22Rv1 (cell line): ENCODE measurements at regions not wholly inside any gene's neighbourhood (a gene's known extent, or its start where the extent isn't known, plus 50 kb on each side); places are given as distances from the start of the nearest gene placed in this dataset.

Experiments
- H3K27ac ChIP-seq: fragments of 450-650 bp; 2 replicates; pipeline ENCODE4 v1.5.1; 2017
- ZFX ChIP-seq: fragments of 450-650 bp; IDR thresholded peaks from 2 replicates; pipeline ENCODE4 v1.6.1; 2017; ENCODE audit warnings: antibody characterized with exemption, borderline replicate concordance
- TF ChIP-seq, protein P1 (sequence below): fragments of 450-650 bp; IDR thresholded peaks from 2 replicates; pipeline ENCODE4 v1.5.1; 2017; ENCODE audit warnings: mild to moderate bottlenecking

DNA sequence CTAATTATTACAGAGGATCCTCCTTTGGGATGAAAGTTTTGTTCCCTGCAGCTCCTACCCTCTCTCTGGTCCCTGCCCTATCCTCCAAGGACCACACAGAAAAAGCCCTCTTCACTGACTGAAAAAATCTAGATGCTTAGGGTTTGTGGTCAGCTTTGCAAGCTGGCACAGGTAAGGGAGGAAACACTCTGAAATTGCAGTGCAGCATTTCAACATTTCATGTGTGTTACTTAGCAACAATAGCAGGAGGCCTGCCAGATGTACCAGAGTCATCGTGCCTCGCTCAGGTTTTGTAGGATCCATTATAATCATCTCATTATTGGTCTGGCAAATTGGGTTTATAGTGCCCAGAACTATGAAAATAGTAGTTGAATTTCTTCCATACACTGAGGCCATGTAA is 109.5 kb downstream of the PALM2AKAP2 start:
- H3K27ac ChIP-seq, result no peak overlapping the region
- TF ChIP-seq, protein P1, sequence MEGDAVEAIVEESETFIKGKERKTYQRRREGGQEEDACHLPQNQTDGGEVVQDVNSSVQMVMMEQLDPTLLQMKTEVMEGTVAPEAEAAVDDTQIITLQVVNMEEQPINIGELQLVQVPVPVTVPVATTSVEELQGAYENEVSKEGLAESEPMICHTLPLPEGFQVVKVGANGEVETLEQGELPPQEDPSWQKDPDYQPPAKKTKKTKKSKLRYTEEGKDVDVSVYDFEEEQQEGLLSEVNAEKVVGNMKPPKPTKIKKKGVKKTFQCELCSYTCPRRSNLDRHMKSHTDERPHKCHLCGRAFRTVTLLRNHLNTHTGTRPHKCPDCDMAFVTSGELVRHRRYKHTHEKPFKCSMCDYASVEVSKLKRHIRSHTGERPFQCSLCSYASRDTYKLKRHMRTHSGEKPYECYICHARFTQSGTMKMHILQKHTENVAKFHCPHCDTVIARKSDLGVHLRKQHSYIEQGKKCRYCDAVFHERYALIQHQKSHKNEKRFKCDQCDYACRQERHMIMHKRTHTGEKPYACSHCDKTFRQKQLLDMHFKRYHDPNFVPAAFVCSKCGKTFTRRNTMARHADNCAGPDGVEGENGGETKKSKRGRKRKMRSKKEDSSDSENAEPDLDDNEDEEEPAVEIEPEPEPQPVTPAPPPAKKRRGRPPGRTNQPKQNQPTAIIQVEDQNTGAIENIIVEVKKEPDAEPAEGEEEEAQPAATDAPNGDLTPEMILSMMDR, result no peak
- no peak for TF ChIP-seq ZFX

DNA sequence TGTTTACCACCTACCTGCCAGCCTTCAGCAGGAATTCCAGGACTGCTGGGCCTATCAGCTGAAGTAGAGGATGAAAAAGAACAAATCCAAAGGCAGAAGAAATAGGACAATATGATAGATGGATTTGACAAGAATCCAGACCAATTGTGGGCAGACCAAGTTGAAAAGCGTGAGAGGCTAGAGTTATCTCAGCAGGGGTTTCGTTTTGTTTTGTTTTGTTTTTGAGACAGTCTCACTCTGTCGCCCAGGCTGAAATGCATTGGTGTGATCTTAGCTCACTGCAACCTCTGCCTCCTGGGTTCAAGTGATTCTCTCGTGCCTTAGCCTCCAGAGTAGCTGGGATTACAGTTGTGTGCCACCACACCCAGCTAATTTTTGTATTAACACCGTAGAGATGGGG is 113.2 kb downstream of the PALM2AKAP2 start:
- H3K27ac ChIP-seq, result no peak overlapping the region
- TF ChIP-seq, protein P1, result no peak
- TF ChIP-seq ZFX, result no peak

DNA sequence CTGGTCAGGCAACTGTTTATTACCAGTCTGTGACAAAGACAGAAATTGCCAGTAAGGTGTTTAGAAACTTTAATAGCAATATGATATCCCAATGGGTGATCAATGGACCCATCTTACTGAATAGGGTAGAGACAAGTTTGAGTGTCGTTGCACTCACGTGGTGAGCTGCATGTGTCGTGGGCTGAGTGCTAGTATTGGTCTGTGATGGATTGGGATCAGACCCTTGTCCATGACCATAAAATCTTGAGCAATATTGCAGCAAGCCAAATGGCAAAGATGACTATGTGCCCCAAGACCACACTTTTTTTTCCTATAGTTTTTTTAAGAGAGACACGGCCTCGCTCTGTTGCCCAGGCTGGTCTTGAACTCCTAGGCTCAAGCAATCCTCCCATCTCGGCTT is 114.5 kb downstream of the PALM2AKAP2 start:
- no peak overlapping the region for H3K27ac ChIP-seq
- TF ChIP-seq, protein P1, result no peak
- TF ChIP-seq ZFX, result no peak

DNA sequence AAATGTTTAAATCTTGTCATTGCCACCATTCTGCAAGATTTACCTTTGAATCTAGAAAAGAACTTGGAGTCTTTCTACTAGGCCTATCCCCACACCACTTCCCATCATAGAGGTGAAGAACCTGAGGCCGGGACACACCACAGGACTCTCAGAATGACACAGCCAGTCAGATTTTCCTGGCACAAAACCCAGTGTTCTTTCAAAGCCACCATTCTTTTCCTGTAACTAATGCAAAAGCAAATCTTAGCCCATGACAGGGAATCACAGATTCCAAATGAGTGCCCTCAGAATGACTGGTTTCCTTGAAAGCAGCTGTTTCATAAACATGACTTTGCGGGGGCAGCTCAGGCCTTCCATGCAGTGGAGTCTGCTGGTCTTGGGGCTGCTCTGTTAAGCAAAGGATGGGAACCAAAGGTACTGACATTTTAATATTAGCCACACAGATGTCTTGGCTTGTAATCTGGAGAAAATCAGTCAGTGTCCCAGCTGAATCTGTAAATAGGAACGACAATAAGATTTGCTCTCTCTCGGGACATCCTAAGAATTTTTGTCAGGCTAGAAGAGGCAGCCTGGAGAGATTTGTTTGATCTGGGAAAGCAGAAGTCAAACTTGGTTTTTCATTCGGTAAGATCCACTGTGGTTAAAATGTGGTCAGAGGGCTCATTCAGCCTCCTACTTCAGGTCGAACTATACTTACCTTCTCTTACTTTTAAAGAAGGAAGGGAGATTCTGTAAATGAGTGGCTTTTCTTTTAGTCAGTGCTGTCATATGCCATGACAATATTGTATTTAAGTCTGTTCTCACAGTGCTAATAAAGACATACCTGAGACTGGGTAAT is 115.1 kb downstream of the PALM2AKAP2 start:
- H3K27ac ChIP-seq, result no peak overlapping the region
- TF ChIP-seq ZFX, result no peak
- TF ChIP-seq, protein P1, result no peak

DNA sequence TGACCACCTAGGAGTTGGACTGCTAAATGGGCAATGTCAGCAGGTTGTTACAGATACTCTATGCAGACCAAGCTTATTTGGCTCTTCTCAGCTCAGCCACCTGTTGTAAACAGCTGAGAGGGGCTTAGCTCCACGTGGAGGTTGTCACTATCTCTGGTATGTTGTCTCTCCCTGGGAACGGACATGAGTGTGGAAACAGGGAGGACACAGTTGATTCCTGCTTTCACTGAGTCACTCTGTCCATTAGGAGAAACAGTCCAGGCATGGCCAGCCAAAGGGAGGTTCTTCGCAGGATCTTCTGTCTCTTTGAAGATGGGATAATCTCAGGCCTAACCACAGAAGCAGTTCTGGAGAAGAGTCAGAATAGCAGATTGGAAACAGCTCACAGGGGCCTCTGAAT is 121.2 kb downstream of the PALM2AKAP2 start:
- H3K27ac ChIP-seq, result no peak overlapping the region
- no peak for TF ChIP-seq ZFX
- TF ChIP-seq, protein P1, result no peak

DNA sequence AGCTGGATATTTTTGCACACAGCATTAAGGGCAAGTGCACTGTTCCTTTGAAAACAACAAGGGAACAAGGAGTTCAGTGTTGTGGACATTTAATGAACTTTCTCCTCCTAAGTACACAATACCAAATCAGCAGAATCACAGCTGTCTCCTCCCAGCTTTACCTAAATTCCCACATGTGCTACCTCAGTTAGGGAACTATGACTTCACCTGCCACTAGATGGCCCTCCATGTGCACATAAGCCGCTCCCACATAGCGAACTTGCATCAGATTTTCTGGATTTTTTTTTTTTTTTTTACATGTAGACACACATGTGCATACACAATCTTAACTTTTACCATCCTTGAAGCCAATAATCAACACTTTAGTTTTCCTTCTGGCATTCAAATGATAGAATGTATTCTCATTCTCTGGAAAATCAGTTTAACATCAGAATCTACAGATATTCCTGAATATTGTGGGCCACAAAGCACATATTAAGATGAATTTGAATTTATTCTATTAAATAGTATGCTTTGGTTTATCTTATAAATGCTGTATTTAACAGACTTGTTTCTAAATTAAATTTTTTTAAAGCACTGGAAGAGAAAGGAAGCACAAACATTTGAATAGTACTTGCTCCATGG is 123.6 kb downstream of the PALM2AKAP2 start:
- TF ChIP-seq, protein P1, result peak; percentile 88
- no peak for TF ChIP-seq ZFX
- no peak overlapping the region for H3K27ac ChIP-seq

DNA sequence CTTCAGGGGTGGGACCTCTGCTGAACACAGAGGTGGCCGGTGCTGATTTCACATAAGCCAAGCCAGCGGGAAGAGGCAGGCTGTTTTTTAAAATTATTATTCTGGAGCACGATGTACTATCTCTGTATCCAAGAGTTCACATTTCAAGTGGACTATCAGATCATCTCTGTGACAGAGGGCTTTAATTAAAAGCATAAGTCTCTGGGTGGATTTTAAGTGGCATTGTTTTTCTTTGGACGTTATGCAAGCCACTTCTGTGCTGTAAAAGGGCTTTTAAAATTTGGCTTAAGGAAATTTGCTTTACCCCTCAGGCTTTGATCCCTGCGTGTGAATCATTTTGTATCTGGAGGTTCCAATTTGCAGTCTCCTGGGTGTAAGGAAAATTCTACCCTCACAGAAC is 124.7 kb downstream of the PALM2AKAP2 start:
- H3K27ac ChIP-seq, result no peak overlapping the region

More for the DNA sequence above, 124.7 kb downstream of the PALM2AKAP2 start:
- TF ChIP-seq, protein P1, result no peak
- no peak for TF ChIP-seq ZFX
